Neuron (in vitro differentiated cells): ENCODE measurements at regions not wholly inside any gene's neighbourhood (a gene's known extent, or its start where the extent isn't known, plus 50 kb on each side); places are given as distances from the start of the nearest gene placed in this dataset.

ENCODE experiments used
- H2AFZ ChIP-seq: one replicate; pipeline ENCODE4 v1.6.1; 2013; ENCODE audit warnings: low read depth, mild to moderate bottlenecking, inconsistent platforms, low read length, moderate library complexity
- H3K27me3 ChIP-seq: one replicate; pipeline ENCODE4 v1.6.1; 2013; ENCODE audit warnings: low read length; ENCODE audit not compliant: insufficient read depth
- H3K36me3 ChIP-seq: one replicate; pipeline ENCODE4 v1.6.1; 2013; ENCODE audit warnings: low read length; ENCODE audit not compliant: insufficient read depth
- H3K4me1 ChIP-seq: one replicate; pipeline ENCODE4 v1.6.1; 2013; ENCODE audit warnings: low read length; ENCODE audit not compliant: insufficient read depth
- H3K4me3 ChIP-seq: 2 replicates; pipeline ENCODE4 v1.5.1; 2013; ENCODE audit warnings: mild to moderate bottlenecking, low read length, moderate library complexity
- H3K9me3 ChIP-seq: one replicate; pipeline ENCODE4 v1.6.1; 2013; ENCODE audit warnings: low read length

GRCh38 chr2:160679686-160680085 lies 186.1 kb upstream of the RBMS1 start:
- Histone ChIP-seq H2AFZ (no peak overlapping the region), H3K36me3 (no peaks in the 10 kb centered on the region), H3K4me1 (no peaks in the 10 kb centered on the region), H3K4me3 (no peak overlapping the region), H3K27me3 (no peaks in the 10 kb centered on the region), H3K9me3 (peaks cover 3% of the 10 kb centered on the region)

- H2AFZ ChIP-seq = no peak overlapping the region
- H3K27me3 ChIP-seq = no peaks in the 10 kb centered on the region
- no peak overlapping the region for H3K4me3 ChIP-seq
- H3K9me3 ChIP-seq = peaks cover 3% of the 10 kb centered on the region
- no peaks in the 10 kb centered on the region for H3K36me3 ChIP-seq
- H3K4me1 ChIP-seq = no peaks in the 10 kb centered on the region
Measured at GRCh38 chr2:160680294-160680693, 186.7 kb upstream of the RBMS1 start.

DNA sequence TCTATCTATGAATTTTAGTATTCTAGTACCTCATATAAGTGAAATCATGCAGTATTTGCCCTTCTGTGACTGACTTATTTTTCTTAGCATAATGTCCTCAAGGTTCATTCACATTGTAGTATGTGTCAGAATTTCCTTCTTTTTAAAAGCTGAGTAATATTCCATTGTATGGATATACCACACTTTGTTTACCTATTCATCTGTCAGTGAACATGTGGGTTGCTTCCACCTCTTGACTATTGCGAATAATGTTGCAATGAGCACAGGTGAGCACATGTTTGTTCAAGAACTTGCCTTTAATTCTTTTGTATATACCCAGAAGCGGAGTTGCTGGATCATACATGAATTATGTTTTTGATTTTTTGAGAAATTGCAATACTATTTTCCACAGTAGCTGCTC lies 187.4 kb upstream of the RBMS1 start:
- Histone ChIP-seq H3K4me1 (no peaks in the 10 kb centered on the region), H3K9me3 (peaks cover 3% of the 10 kb centered on the region), H3K4me3 (no peak overlapping the region), H3K36me3 (no peaks in the 10 kb centered on the region), H2AFZ (no peak overlapping the region), H3K27me3 (no peaks in the 10 kb centered on the region)

DNA sequence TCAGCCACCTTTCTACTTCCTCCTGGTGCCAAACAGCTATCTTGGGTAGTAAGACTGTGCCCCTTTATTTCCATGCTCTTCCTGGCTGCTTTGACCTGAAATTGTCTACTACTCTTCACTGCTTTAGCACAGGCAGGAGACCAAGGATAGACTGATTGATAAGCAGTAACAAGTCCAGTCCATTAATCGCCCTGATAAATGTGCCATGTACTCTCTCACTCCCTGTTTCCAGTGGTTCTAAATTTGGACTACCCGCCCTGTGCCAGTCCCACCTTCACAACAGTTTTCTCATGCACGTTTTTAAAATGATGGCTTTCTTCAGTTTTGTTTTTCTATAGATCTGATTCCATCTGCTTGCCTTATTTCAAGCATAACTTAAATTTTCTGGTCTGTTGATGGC lies 189.6 kb upstream of the RBMS1 start:
- no peak overlapping the region for H2AFZ ChIP-seq
- H3K4me3 ChIP-seq = no peak overlapping the region
- H3K36me3 ChIP-seq = no peaks in the 10 kb centered on the region
- H3K9me3 ChIP-seq = peaks cover 3% of the 10 kb centered on the region
- peaks cover 11% of the 10 kb centered on the region for H3K4me1 ChIP-seq
- no peaks in the 10 kb centered on the region for H3K27me3 ChIP-seq

DNA sequence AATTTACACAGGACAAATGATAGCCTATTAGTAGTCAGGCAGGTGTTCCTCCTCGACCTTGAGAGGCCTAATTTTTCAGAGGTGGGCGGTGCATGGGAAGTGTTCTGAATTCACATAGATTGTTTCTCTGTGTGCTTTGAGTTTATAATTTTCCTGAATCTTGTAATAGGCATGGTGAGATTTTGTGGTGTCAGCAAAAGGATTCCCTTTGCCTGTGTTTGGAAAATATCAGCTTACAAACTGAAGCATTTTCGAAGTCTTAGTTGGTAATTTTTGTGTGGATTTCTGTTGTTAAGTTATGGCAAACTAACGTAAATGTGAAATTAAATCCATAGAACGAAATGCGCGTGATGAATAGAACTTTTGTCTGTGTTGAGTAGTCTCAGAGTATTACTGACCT lies 194.0 kb upstream of the RBMS1 start:
- peaks cover 11% of the 10 kb centered on the region for H3K4me1 ChIP-seq
- no peaks in the 10 kb centered on the region for H3K36me3 ChIP-seq
- H3K9me3 ChIP-seq = peaks cover 3% of the 10 kb centered on the region
- H2AFZ ChIP-seq = no peak overlapping the region
- H3K4me3 ChIP-seq = no peak overlapping the region
- H3K27me3 ChIP-seq = no peaks in the 10 kb centered on the region

DNA sequence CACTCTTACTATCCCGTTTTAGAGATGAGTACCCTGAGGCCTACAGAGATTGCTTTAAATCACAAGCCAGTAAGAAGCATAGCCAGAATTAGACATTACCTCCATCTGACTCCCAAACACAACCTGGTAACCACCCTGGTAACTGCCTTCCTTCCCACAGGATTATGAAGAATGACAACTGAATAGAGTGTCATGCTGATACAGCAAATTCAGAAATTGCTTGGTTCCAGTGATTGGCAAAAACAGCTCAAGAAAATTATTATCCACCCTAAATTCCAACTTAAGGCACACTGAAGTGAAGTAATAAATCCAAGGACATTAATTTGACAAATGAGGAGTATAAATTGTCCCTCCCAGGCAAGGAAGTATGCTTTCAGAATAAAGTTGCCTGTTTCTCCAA lies 195.8 kb upstream of the RBMS1 start:
- H3K27me3 ChIP-seq = no peaks in the 10 kb centered on the region
- H3K9me3 ChIP-seq = no peaks in the 10 kb centered on the region
- peaks cover 11% of the 10 kb centered on the region for H3K4me1 ChIP-seq
- no peak overlapping the region for H2AFZ ChIP-seq
- H3K36me3 ChIP-seq = no peaks in the 10 kb centered on the region
- H3K4me3 ChIP-seq = no peak overlapping the region

DNA sequence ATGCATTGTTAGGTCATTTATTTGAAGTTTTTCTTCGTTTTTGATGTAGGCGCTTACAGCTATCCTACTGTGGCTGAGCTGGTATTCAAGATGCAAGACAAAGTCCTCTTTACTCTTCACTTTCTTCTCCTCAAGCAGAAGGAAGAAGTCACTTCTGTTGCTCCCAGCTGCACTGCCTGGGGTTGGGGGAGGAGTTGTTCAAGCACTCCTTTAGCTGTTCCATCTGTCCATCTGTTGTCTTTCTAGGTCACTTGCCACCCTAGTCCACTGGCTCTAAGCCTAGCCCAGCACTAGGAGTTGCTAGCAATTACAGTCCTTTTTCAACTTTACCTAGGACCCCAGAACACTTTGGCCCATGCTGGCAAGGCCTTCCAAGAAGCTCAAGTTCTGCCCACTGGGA lies 200.6 kb upstream of the RBMS1 start:
- no peak overlapping the region for H2AFZ ChIP-seq
- no peaks in the 10 kb centered on the region for H3K36me3 ChIP-seq
- no peaks in the 10 kb centered on the region for H3K27me3 ChIP-seq
- H3K4me3 ChIP-seq = no peak overlapping the region
- no peaks in the 10 kb centered on the region for H3K9me3 ChIP-seq
- H3K4me1 ChIP-seq = no peaks in the 10 kb centered on the region

GRCh38 chr2:160694631-160695030 lies 201.0 kb upstream of the RBMS1 start:
- no peak overlapping the region for H2AFZ ChIP-seq
- no peaks in the 10 kb centered on the region for H3K9me3 ChIP-seq
- no peaks in the 10 kb centered on the region for H3K4me1 ChIP-seq
- H3K4me3 ChIP-seq = no peak overlapping the region
- no peaks in the 10 kb centered on the region for H3K27me3 ChIP-seq
- no peaks in the 10 kb centered on the region for H3K36me3 ChIP-seq

DNA sequence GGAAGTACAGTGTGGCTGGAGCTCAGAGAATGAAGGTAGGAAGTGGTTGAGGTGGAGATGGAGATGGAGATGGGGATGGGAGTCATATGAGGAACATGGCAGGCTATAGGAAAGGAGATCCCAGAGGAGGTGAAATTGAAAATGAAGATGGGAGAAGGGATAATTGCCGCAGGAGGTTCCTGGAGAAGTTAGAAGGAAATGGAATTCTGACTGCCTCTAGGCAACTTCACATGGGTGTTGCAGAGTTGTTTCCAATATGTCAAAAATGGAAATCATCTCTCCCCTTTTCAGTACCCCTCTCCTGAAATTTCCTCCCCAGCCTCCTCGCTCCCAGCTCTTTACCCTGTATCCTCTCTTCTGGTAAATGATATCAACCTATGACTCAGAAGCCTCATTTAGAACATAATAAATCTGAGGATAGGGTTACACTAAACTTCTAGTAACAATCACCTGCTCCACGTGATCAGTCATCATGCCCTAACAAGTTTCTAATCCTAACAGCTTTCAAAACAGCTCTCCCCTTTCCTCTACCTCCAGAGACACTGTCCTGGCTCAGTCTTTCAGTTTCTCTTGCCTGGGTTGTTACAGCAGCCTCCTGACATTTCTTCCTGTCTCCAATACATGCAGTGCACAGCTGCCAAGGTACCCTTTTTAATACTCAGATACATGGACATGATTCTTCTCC lies 201.9 kb upstream of the RBMS1 start:
- no peaks in the 10 kb centered on the region for H3K27me3 ChIP-seq
- no peaks in the 10 kb centered on the region for H3K36me3 ChIP-seq
- no peaks in the 10 kb centered on the region for H3K4me1 ChIP-seq
- H2AFZ ChIP-seq = no peak overlapping the region
- H3K9me3 ChIP-seq = no peaks in the 10 kb centered on the region
- no peak overlapping the region for H3K4me3 ChIP-seq

DNA sequence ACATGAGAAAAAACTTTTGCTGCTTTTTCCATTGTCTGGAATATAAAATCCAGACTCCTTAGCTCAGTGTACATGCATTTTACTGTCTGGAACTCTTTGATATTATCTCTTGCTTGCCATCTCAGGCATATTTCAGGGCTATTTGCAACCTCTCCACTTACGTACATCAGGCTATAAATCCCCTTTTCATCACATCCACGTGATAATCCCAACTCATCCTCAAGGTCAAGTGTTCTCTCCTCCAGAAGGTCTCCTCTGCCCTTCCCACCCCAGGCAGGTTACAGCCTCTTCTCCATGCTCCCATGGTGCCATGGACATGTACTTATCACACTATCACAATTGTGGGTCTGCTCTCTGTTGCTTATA lies 202.5 kb upstream of the RBMS1 start:
- no peak overlapping the region for H2AFZ ChIP-seq
- H3K9me3 ChIP-seq = no peaks in the 10 kb centered on the region
- H3K27me3 ChIP-seq = no peaks in the 10 kb centered on the region
- no peak overlapping the region for H3K4me3 ChIP-seq
- H3K4me1 ChIP-seq = no peaks in the 10 kb centered on the region
- no peaks in the 10 kb centered on the region for H3K36me3 ChIP-seq

GRCh38 chr2:160697817-160698216 lies 204.2 kb upstream of the RBMS1 start:
- Histone ChIP-seq H3K36me3 (no peaks in the 10 kb centered on the region), H3K27me3 (no peaks in the 10 kb centered on the region), H3K9me3 (no peaks in the 10 kb centered on the region), H2AFZ (no peak overlapping the region), H3K4me1 (peaks cover 13% of the 10 kb centered on the region), H3K4me3 (no peak overlapping the region)

DNA sequence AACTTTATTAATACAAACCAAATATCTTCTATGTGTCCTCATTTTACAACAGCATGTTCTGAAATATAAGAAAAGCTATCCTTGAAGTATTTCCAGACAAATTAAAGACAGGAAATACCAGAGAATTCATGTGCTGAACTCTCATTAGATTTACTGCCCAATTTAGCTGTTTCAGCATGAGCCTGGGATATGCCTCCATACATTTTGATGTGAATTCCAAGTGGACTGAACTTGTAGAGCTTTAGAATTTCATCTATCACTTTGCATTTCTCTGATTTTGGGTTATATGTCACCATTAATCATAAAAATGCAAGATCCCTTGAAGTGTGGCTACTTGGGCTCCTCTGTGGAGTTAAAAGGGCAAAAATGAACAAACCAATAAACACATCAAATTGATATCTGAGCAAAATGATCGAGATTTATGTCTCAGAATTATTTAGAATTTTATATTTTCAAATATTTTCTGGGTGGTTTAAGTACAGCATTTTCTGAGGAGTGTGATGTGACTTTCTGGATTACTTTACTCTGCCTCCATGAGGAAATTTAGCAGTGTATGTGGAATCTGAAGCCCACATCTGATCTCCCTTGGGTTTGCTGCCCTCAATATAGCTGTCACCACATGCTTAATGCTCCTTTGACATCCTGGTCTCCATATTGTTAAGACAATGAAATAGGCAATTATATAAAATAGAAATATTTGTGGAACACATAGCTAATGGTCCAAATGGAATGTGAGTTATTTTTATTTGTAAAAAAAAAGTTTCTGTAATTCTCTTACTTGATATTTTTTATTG lies 206.6 kb upstream of the RBMS1 start:
- Histone ChIP-seq H3K4me1 (peaks cover 36% of the 10 kb centered on the region), H3K9me3 (no peaks in the 10 kb centered on the region)

DNA sequence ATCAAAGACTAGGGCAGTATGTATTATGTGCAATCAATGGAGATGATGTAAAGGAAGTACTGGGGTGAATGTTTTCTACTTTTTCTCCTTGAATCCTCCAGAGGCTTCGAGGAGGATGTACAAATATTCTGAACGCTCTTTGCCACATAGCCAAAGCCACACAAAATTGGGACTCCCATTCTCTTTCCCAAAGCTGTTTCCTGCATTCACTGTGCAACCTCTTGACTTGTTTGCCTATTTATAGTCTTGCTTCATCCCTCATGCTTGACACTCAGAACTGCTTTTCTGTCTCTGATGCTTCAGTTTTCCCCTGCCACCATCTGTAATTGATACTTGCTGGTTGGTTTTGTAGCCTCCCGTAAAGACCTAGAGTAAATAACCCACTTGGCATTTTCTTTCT lies 208.2 kb upstream of the RBMS1 start:
- no peaks in the 10 kb centered on the region for H3K9me3 ChIP-seq
- H3K4me3 ChIP-seq = no peak overlapping the region
- no peak overlapping the region for H2AFZ ChIP-seq
- H3K4me1 ChIP-seq = peaks cover 37% of the 10 kb centered on the region
- no peaks in the 10 kb centered on the region for H3K27me3 ChIP-seq
- no peaks in the 10 kb centered on the region for H3K36me3 ChIP-seq

More for the DNA sequence above, 206.6 kb upstream of the RBMS1 start:
- H3K4me3 ChIP-seq = no peak overlapping the region
- no peaks in the 10 kb centered on the region for H3K36me3 ChIP-seq
- no peak overlapping the region for H2AFZ ChIP-seq
- no peaks in the 10 kb centered on the region for H3K27me3 ChIP-seq
